ENCODE measurements at regions not wholly inside any gene's neighbourhood (a gene's known extent, or its start where the extent isn't known, plus 50 kb on each side); places are given as distances from the start of the nearest gene placed in this dataset.

GRCh38 chr15:59845942-59846499 lies 156.9 kb upstream of the BNIP2 start:
- H3K9ac ChIP-seq (replicated peaks; ENCODE audit: extremely low read depth, insufficient read depth, low read length) = no peak overlapping the region
- H3K27me3 ChIP-seq (ENCODE audit: control insufficient read depth in 2 of 2, insufficient read depth in 2 of 2, low read length in 2 of 2) = peaks cover 0 to 2% of the 10 kb centered on the region in 2 experiments
- TF ChIP-seq POLR2AphosphoS5 (IDR thresholded peaks at IDR 0.05; ENCODE audit: insufficient read depth, low read depth, low read length) (no peak), GATA2 (IDR thresholded peaks at IDR 0.05; ENCODE audit: insufficient read depth, insufficient read length, low read depth, low read length) (no peak)
- TF ChIP-seq, protein P1, sequence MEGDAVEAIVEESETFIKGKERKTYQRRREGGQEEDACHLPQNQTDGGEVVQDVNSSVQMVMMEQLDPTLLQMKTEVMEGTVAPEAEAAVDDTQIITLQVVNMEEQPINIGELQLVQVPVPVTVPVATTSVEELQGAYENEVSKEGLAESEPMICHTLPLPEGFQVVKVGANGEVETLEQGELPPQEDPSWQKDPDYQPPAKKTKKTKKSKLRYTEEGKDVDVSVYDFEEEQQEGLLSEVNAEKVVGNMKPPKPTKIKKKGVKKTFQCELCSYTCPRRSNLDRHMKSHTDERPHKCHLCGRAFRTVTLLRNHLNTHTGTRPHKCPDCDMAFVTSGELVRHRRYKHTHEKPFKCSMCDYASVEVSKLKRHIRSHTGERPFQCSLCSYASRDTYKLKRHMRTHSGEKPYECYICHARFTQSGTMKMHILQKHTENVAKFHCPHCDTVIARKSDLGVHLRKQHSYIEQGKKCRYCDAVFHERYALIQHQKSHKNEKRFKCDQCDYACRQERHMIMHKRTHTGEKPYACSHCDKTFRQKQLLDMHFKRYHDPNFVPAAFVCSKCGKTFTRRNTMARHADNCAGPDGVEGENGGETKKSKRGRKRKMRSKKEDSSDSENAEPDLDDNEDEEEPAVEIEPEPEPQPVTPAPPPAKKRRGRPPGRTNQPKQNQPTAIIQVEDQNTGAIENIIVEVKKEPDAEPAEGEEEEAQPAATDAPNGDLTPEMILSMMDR (IDR thresholded peaks at IDR 0.05; ENCODE audit: extremely low read depth in 1 of 2, insufficient read depth in 1 of 2, low read depth in 1 of 2, low read length in 2 of 2) = no peak
- no peaks in the 10 kb centered on the region for H3K79me2 ChIP-seq (ENCODE audit: control insufficient read depth, insufficient read depth, low read length)
- dilution Hi-C loops (cut with MboI; ENCODE audit: extremely low pct_ligation_motif_present, low sequenced_read_pairs) (no loop called here), intact Hi-C loops (cut with micrococcal nuclease) (no loop called here)
- no peaks in the 10 kb centered on the region for H3K4me1 ChIP-seq (ENCODE audit: control insufficient read depth, extremely low read depth, insufficient read depth, low read length)
- H3K9me1 ChIP-seq (replicated peaks; ENCODE audit: control insufficient read depth, extremely low read depth, insufficient read depth, low read length) = no peaks in the 10 kb centered on the region
- DNase-seq (ENCODE audit: low read depth, low spot score) = no peak
- FAIRE-seq = no peak
- no peak overlapping the region for H3K27ac ChIP-seq (ENCODE audit: insufficient read depth, low read depth, low read length)
- H3K4me2 ChIP-seq (ENCODE audit: insufficient read depth, low read length) = no peak overlapping the region
- no TSS peak for BruUV-seq (replicated peaks)
- ChIA-PET CTCF (no interaction called here), POLR2A (no interaction called here)
- H3K9me3 ChIP-seq (replicated peaks; ENCODE audit: control insufficient read depth, insufficient read depth, low read length) = no peaks in the 10 kb centered on the region
- H3K36me3 ChIP-seq (ENCODE audit: control insufficient read depth in 2 of 2, extremely low read depth in 1 of 2, insufficient read depth in 2 of 2, low read length in 2 of 2) = no peaks in the 10 kb centered on the region
- H4K20me1 ChIP-seq (replicated peaks; ENCODE audit: control insufficient read depth, extremely low read depth, insufficient read depth, low read length) = no peaks in the 10 kb centered on the region
- no peak overlapping the region for H2AFZ ChIP-seq (ENCODE audit: low read depth, low read length)
- no peak overlapping the region for H3K4me3 ChIP-seq (replicated peaks in 1 of 3; ENCODE audit: insufficient read depth in 1 of 3, low read depth in 1 of 3, low read length in 3 of 3)

GRCh38 chr15:59843609-59844008 lies 154.5 kb upstream of the BNIP2 start:
- FAIRE-seq = no peak
- H3K4me3 ChIP-seq (replicated peaks in 1 of 3; ENCODE audit: insufficient read depth in 1 of 3, low read depth in 1 of 3, low read length in 3 of 3) = no peak overlapping the region
- no peak for DNase-seq (ENCODE audit: low read depth, low spot score)
- H3K27ac ChIP-seq (ENCODE audit: insufficient read depth, low read depth, low read length) = no peak overlapping the region
- H3K36me3 ChIP-seq (ENCODE audit: control insufficient read depth in 2 of 2, extremely low read depth in 1 of 2, insufficient read depth in 2 of 2, low read length in 2 of 2) = no peaks in the 10 kb centered on the region
- no peaks in the 10 kb centered on the region for H3K9me1 ChIP-seq (replicated peaks; ENCODE audit: control insufficient read depth, extremely low read depth, insufficient read depth, low read length)
- no peak for TF ChIP-seq EZH2 (IDR thresholded peaks at IDR 0.05; ENCODE audit: borderline replicate concordance, low read depth, low read length, severe bottlenecking)
- no peak for TF ChIP-seq MAX (IDR thresholded peaks at IDR 0.05; ENCODE audit: insufficient read depth, insufficient read length)
- TF ChIP-seq, protein P1 (IDR thresholded peaks at IDR 0.05; ENCODE audit: extremely low read depth in 1 of 2, insufficient read depth in 1 of 2, low read depth in 1 of 2, low read length in 2 of 2) = no peak
- TF ChIP-seq FOS (IDR thresholded peaks at IDR 0.05; ENCODE audit: borderline replicate concordance, insufficient read depth, low read length) = no peak
- no peak for TF ChIP-seq POLR2AphosphoS5 (IDR thresholded peaks at IDR 0.05; ENCODE audit: insufficient read depth, low read depth, low read length)
- no peak for TF ChIP-seq POLR2A (IDR thresholded peaks at IDR 0.05; ENCODE audit: low read depth, low read length)
- no peak for TF ChIP-seq GATA2 (IDR thresholded peaks at IDR 0.05; ENCODE audit: insufficient read depth, insufficient read length, low read depth, low read length)
- no peak for TF ChIP-seq MYC (IDR thresholded peaks at IDR 0.05; ENCODE audit: low read depth, low read length)
- no peak for TF ChIP-seq JUN (IDR thresholded peaks at IDR 0.05; ENCODE audit: borderline replicate concordance, insufficient read depth, insufficient read length, low read depth)
- H3K9ac ChIP-seq (replicated peaks; ENCODE audit: extremely low read depth, insufficient read depth, low read length) = no peak overlapping the region
- intact Hi-C loops (cut with micrococcal nuclease) = no loop called here
- ChIA-PET CTCF (no interaction called here), POLR2A (no interaction called here)
- dilution Hi-C loops (cut with MboI; ENCODE audit: extremely low pct_ligation_motif_present, low sequenced_read_pairs) = no loop called here
- no peaks in the 10 kb centered on the region for H3K9me3 ChIP-seq (replicated peaks; ENCODE audit: control insufficient read depth, insufficient read depth, low read length)
- H4K20me1 ChIP-seq (replicated peaks; ENCODE audit: control insufficient read depth, extremely low read depth, insufficient read depth, low read length) = no peaks in the 10 kb centered on the region
- H3K4me2 ChIP-seq (ENCODE audit: insufficient read depth, low read length) = no peak overlapping the region
- BruUV-seq (replicated peaks) = no TSS peak
- peaks cover under 1 to 3% of the 10 kb centered on the region in 2 experiments for H3K27me3 ChIP-seq (ENCODE audit: control insufficient read depth in 2 of 2, insufficient read depth in 2 of 2, low read length in 2 of 2)
- no peak overlapping the region for H2AFZ ChIP-seq (ENCODE audit: low read depth, low read length)
- no peaks in the 10 kb centered on the region for H3K79me2 ChIP-seq (ENCODE audit: control insufficient read depth, insufficient read depth, low read length)
- H3K4me1 ChIP-seq (ENCODE audit: control insufficient read depth, extremely low read depth, insufficient read depth, low read length) = no peaks in the 10 kb centered on the region

Measured in endothelial cell of umbilical vein (primary cell).